ENCODE measurements at regions not wholly inside any gene's neighbourhood (a gene's known extent, or its start where the extent isn't known, plus 50 kb on each side); places are given as distances from the start of the nearest gene placed in this dataset.

GRCh38 chr3:14283092-14283812, 104.6 kb downstream of the LSM3 start:
- TF ChIP-seq CTCF (IDR thresholded peaks at IDR 0.05), result no peak
- no peaks in the 10 kb centered on the region for H3K4me1 ChIP-seq
- no peak for DNase-seq
- H3K27ac ChIP-seq, result no peak overlapping the region
- H3K36me3 ChIP-seq, result no peaks in the 10 kb centered on the region
- H3K4me3 ChIP-seq, result no peak overlapping the region
- intact Hi-C loops (cut with DNase I), result no loop called here
- no peaks in the 10 kb centered on the region for H3K9me3 ChIP-seq
- no peaks in the 10 kb centered on the region for H3K27me3 ChIP-seq
- no peak overlapping the region for H3K9ac ChIP-seq (ENCODE audit: low read depth in 2 of 2, low read length in 2 of 2)

DNA sequence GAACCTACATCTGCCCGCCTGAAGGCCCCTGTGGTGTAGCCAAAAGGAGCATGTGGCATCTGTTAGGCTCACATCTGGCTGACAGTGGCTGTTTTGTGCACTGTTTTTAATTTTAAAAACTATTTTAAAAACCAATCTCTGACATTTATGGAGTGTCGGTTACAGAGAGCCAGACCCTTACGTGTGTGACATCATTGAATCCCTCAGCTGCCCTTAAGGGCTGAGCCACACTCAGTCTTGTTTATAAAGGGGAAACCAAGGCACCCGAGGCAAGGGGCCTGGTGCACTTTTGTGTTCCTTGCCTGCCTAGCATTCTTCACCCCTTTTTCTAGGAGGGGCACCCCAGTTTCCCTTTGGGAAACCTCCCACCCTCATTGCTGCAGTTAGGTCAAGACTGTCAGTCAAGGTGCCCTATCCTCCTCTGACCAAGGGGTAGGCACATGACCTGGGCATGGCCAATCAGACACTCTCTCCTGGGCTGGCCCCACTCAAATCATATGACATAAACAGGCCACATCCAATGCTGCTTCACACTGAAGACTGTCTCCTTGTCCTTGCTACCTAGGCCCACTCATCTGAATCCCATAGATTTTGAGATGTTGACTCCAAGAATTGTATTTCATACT, 105.3 kb downstream of the LSM3 start:
- no peak for DNase-seq
- Histone ChIP-seq H3K4me3 (no peak overlapping the region), H3K9me3 (no peaks in the 10 kb centered on the region), H3K27me3 (no peaks in the 10 kb centered on the region), H3K36me3 (no peaks in the 10 kb centered on the region), H3K9ac (ENCODE audit: low read depth in 2 of 2, low read length in 2 of 2) (no peak overlapping the region), H3K4me1 (no peaks in the 10 kb centered on the region), H3K27ac (no peak overlapping the region)
- TF ChIP-seq CTCF (IDR thresholded peaks at IDR 0.05), result no peak
- intact Hi-C loops (cut with DNase I), result no loop called here

GRCh38 chr3:14284694-14285547, 106.3 kb downstream of the LSM3 start:
- no peaks in the 10 kb centered on the region for H3K36me3 ChIP-seq
- no peak overlapping the region for H3K4me3 ChIP-seq
- no peak overlapping the region for H3K9ac ChIP-seq (ENCODE audit: low read depth in 2 of 2, low read length in 2 of 2)
- TF ChIP-seq CTCF (IDR thresholded peaks at IDR 0.05), result no peak
- H3K9me3 ChIP-seq, result no peaks in the 10 kb centered on the region
- no peaks in the 10 kb centered on the region for H3K27me3 ChIP-seq
- intact Hi-C loops (cut with DNase I), result no loop called here
- no peak for DNase-seq
- H3K27ac ChIP-seq, result no peak overlapping the region
- peaks cover 4% of the 10 kb centered on the region for H3K4me1 ChIP-seq

- Histone ChIP-seq H3K9me3 (no peaks in the 10 kb centered on the region), H3K4me1 (peaks cover 11% of the 10 kb centered on the region), H3K9ac (ENCODE audit: low read depth in 2 of 2, low read length in 2 of 2) (no peak overlapping the region), H3K36me3 (no peaks in the 10 kb centered on the region), H3K27ac (no peak overlapping the region), H3K4me3 (no peak overlapping the region), H3K27me3 (no peaks in the 10 kb centered on the region)
- DNase-seq, result no peak
- intact Hi-C loops (cut with DNase I), result no loop called here
- no peak for TF ChIP-seq CTCF (IDR thresholded peaks at IDR 0.05)
Observed at GRCh38 chr3:14285548-14285925, 106.9 kb downstream of the LSM3 start.

- no peaks in the 10 kb centered on the region for H3K9me3 ChIP-seq
- peaks cover 14% of the 10 kb centered on the region for H3K4me1 ChIP-seq
- intact Hi-C loops (cut with DNase I), result no loop called here
- no peak overlapping the region for H3K4me3 ChIP-seq
- no peaks in the 10 kb centered on the region for H3K36me3 ChIP-seq
- no peak for TF ChIP-seq CTCF (IDR thresholded peaks at IDR 0.05)
- no peaks in the 10 kb centered on the region for H3K27me3 ChIP-seq
- no peak overlapping the region for H3K27ac ChIP-seq
- DNase-seq, result no peak
- no peak overlapping the region for H3K9ac ChIP-seq (ENCODE audit: low read depth in 2 of 2, low read length in 2 of 2)
Observed at GRCh38 chr3:14286887-14287500, 108.4 kb downstream of the LSM3 start.

Measured in colonic mucosa (tissue), 4 donors.